HG03571 (cell line): ENCODE measurements at regions not wholly inside any gene's neighbourhood (a gene's known extent, or its start where the extent isn't known, plus 50 kb on each side); places are given as distances from the start of the nearest gene placed in this dataset.
A peak's percentile ranks its signal among the peaks of the same experiment; 100 is the strongest.

Experiments used
- ATAC-seq: cut with Tn5 transposase; IDR thresholded peaks from one replicate; pipeline ENCODE4 v1.9.1; 2021; ENCODE audit not compliant: unreplicated experiment

DNA sequence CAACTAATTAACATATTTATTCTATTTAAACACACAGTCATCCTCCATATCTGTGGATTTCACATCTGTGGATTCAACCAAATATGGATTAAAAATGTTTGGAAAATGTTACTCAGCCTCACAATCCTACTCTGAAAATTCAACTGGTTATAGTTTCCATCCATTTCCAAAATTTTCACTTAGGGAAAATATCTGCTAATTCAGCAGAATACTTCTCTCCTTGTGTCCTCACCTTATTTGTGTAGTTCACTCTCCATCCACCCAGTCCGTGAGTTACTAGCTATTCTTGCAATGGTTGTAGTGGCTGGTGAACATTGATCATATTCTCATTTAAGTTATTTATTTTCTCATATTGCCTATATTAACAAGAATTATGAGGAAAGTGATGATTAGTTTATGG is 77.6 kb upstream of the PRKCQ start:
- ATAC-seq: no peak

DNA sequence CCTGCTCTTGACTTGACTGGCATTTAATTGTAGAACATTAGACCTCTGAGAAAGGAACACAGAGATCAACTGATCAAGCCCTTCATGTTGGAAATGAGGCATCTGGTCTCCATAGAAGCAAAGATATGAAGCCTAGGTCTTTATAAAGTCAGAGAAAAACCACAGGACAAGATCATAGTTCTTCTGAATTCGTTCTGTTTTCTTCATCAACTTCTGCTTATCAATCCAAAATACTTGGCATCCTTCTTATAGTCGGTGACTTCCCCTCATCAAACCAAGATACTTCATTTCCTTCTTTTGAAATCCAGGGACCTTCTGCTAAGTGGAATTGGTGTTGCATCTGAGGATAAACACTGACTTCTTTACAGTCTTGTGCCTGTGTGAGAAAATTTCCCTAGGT is 77.1 kb upstream of the PRKCQ start:
- ATAC-seq: no peak

DNA sequence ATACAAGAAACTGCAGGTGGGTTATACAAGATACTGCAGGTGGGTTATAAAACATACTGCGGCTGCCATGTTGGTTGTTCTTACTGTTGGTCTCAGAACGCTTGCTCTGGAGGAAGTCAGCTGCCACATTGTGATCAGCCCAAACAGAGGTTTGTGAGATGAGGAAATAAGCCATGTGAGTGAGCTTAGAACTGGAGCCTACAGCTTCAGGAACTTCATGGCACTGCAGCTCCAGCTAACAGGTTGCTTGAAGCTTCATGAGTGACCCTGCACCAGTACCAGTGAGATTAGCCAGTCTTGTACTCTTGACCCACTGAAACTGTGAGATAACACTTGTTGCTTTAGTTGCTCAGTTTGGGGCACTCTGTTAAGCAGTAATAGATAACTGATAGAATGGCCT is 74.5 kb upstream of the PRKCQ start:
- no peak for ATAC-seq

DNA sequence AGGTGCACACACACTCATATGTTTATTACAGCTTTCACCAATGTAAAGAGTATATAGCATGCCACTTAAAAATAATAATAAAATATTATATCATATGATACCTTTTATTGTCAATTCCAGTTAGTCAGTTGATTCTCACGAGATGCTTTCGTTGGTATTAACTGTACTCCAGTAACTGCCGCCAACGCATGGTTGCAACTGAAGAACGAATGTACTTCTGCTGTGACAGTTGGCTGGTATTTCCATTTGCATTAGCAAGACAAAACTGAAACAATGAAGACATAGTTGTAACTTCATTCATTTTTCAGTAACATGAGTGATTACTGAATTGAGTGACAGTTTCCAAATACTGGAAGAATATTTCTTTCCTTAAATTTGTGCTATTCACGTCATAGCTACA is 70.5 kb upstream of the PRKCQ start:
- no peak for ATAC-seq

DNA sequence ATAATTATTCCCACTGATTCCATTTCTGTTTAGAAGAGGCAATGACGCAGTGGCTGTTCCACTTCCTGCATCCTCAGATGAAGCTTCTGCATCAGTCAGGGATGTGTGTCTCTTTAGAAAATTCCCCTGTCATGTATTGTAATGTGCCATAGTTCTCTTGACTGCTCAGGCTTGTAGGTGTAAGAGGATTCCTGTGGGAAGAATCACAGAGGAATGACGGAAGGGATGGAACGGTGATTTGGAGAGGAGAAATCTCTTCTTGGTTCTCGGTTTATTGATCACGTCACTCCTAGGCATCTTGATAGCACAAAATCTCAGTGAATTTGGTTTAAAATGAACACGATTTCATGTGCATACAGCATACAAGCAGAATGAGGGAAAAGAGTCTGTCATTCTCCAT is 69.8 kb upstream of the PRKCQ start:
- no peak for ATAC-seq

DNA sequence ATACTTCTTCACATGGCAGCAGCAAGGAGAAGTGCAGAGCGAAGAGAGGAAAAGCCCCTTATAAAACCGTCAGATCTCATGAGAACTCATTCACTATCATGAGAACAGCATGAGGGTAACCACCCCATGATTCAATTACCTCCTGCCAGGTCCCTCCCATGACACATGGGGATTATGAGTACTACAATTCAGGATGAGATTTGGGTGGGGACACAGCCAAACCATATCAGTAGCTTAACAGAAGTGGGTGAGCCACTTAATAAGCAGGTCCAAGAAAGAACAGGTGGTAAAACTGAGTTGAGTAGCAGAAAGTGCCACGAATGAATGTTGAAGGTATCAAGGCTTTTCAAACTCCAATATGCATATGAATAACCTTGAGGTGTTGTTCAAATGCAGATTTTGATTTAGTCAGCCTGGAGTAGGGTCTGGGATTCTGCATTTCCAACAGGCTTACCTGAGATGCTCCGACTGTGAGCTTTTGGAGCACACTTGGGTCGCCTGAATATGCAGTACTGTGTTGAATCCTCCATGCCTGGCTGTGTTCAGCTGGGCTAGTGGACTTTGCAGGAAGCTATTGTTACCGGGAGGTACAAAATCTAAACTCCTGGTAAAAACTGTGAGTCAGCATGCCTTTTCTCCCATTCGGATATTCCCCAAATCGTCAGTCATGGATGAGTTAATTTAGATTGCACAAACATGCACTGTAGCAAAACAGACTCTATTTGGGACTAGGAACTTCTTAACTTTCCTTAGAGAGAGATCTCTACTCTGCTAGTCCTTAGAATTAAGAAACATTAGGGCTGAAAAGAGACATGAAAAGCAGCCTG is 69.0 kb upstream of the PRKCQ start:
- ATAC-seq: no peak

DNA sequence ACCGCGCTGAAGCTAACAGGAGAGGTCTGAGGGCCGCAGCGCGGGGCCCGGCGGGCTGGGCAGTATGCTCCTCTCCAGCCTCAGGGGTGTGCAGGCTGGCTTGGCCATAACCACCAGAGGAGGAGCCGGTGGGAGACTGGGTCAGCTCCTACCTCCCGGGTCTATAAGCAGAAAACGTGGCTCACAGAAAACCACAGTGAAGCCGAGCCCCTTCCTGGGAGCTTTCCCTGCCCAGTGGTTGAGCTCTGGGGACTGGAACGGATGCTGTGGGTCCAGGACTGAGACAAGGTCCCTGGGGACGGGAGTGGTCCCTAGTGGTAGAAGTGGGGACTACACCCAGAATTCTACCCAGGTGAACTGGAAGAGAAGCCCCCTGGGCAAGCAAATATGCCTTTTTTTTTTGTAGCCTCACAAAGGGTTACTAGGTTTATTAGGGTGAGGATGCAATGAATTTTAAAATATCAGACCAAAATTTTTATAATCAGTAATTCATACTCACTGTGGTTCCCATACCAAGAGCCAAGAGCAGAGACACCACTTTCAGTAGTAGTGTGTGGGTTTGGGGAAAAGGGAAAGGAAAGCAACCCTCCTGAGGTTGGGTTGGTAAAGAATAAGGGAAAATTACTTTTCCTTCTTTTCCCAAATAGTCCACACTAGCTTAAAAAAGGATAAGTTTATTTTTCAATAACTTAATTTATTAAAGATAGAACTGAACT is 67.9 kb upstream of the PRKCQ start:
- ATAC-seq: peak; percentile 72

DNA sequence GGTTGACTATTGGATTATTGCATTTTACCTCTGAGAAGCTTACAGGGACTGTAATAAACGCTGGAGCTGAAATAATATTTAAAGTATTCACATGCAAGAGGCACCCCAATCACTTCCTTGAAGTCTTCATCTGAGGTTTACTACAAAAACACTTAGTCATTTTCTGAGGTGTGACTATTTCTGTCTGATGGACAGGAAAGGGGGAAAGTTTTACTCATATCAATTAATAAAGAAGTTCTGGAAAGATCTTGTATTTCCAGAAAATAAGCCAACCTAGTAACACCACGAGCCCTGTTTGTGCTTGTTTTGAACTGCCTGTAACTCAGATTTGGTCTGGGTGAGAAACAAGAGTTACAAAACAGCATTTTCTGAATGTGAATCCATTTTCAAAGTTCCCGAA is 63.9 kb upstream of the PRKCQ start:
- ATAC-seq: no peak

DNA sequence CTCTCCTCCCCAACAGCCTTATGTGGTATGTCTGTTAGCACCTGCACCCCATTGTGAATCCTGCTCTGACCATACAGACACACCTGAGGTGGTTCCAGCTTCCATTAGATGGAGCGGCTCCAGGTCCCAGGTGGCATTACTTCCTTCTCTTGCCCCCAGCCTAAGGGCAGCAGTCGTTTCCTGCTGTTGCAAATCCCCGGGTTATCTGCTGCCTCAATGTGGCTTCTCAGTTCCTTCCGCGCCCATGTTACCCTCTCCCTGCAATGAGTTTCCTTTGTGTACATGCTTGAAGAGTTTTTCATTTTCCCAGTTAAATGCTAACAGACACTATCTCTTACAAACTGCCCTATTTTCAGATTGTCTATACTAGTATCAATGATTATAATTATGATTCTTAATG is 62.8 kb upstream of the PRKCQ start:
- no peak for ATAC-seq

DNA sequence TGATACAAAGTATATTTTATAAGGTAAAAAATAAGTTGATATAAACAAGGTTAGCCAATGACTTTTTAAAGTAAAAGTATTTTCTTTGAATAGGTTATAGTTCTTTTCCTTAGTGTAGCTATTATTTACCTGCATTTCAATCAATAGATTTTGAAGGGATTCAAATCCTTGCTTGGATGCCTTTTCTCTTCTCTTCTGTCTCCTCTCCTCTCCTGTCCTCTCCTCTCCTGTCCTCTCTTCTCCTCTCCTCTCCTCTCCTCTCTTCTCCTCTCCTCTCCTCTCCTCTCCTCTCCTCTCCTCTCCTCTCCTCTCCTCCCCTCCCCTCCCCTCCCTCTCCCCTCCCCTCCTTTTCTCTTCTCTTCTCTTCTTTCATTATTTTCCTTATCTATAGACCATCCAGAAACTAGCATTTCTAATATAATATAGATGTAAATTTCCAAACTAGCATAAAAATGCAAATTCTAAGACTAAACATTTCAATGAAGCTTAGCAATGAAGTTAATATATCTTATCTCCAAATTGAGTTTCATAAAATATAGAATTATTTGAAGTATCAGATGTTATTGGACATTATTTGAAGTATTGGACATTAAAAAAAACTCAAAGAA is 60.5 kb upstream of the PRKCQ start:
- no peak for ATAC-seq

DNA sequence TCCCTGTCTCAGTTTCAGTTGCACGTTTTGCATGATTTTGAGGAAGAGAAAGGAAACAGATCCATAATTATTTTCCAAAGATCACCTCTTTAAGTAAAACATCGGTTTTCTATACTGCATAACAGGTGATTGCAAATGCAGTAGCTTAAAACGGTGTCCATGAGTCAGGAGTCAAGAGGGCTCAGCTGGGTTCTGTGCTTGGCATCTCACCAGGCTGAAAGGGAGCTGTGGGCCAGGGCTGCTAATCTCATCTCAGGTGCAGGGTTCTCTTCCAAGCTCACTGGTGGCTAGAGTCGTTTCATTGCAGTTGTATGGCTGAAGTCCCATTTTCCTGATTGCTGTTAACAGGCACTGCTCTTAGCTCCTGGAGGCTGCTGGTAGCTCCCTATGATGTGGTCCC is 57.0 kb upstream of the PRKCQ start:
- ATAC-seq: no peak

DNA sequence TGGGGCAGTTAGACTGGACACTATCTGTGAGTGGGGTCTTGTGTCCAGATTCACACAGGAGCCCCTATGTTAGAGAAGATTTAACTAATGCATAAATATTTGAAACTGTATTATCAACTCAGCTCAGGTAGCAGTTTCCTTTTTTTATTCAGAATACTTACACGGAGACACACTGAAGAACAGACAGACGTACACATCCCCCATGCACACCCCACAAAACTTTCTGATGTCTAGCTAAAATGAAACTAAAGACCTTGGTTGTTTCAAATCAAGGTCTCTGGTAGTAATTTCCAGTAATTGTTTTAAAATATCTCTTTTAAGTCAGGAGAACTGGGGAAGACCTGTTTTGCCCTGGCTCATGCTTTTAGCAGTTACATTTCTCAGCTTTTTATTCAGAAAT is 55.7 kb upstream of the PRKCQ start:
- ATAC-seq: no peak
